WTC11 (cell line): ENCODE measurements at regions not wholly inside any gene's neighbourhood (a gene's known extent, or its start where the extent isn't known, plus 50 kb on each side); places are given as distances from the start of the nearest gene placed in this dataset.

Experiments
- CREB1 ChIP-seq: sonication (generic); formaldehyde crosslinking; IDR thresholded peaks from 2 replicates; pipeline ENCODE4 v1.8.0; 2023; ENCODE audit warnings: mild to moderate bottlenecking, missing genetic modification reagents
- MYBL2 ChIP-seq: sonication (generic); formaldehyde crosslinking; IDR thresholded peaks from 2 replicates; pipeline ENCODE4 v1.8.1; 2023; ENCODE audit warnings: mild to moderate bottlenecking, moderate library complexity, missing genetic modification reagents
- TP53 ChIP-seq: sonication (generic); formaldehyde crosslinking; IDR thresholded peaks from 2 replicates; pipeline ENCODE4 v1.8.1; 2023; ENCODE audit warnings: mild to moderate bottlenecking, missing genetic modification reagents
- ZNF423 ChIP-seq: fragments of 250-450 bp; sonication (Bioruptor Pico); IDR thresholded peaks from 2 replicates; pipeline ENCODE4 v2.1.2; 2022; ENCODE audit warnings: mild to moderate bottlenecking, moderate library complexity
- TF ChIP-seq, protein P1 (sequence below): fragments of 200-600 bp; IDR thresholded peaks from 2 replicates; pipeline ENCODE4 v1.8.0; 2022; ENCODE audit warnings: antibody characterized with exemption
- TF ChIP-seq, protein P2 (sequence below): sonication (generic); formaldehyde crosslinking; IDR thresholded peaks from 2 replicates; pipeline ENCODE4 v1.8.0; 2023; ENCODE audit warnings: missing genetic modification reagents, mild to moderate bottlenecking, borderline replicate concordance
- TF ChIP-seq, protein P3 (sequence below): sonication (generic); formaldehyde crosslinking; IDR thresholded peaks from 2 replicates; pipeline ENCODE4 v1.8.0; 2022; ENCODE audit warnings: mild to moderate bottlenecking, missing genetic modification reagents
- TF ChIP-seq, protein P4 (sequence below): sonication (generic); formaldehyde crosslinking; IDR thresholded peaks from 2 replicates; pipeline ENCODE4 v1.8.1; 2023; ENCODE audit warnings: mild to moderate bottlenecking, moderate library complexity, missing genetic modification reagents

DNA sequence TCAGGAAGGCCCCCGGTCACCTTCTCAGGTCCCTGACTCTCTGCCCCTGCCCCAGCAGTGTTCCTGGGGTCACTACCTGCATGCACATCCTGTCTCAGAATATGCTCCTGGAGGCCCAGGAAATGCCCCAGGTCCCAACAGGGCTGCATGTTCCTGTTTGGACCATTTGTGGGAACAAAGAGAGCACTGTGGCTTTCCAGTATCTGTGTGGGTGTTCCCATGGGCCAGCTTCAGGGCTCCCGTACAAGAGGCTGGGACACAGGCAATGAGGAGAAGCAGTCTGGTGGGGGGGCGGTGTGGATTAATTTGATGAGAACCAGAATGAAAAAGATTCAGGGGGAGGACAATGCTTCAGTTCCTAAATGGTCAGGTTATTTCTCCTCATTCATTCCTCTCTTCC is 61.5 kb upstream of the GGTLC1 start:
- TF ChIP-seq, protein P1, sequence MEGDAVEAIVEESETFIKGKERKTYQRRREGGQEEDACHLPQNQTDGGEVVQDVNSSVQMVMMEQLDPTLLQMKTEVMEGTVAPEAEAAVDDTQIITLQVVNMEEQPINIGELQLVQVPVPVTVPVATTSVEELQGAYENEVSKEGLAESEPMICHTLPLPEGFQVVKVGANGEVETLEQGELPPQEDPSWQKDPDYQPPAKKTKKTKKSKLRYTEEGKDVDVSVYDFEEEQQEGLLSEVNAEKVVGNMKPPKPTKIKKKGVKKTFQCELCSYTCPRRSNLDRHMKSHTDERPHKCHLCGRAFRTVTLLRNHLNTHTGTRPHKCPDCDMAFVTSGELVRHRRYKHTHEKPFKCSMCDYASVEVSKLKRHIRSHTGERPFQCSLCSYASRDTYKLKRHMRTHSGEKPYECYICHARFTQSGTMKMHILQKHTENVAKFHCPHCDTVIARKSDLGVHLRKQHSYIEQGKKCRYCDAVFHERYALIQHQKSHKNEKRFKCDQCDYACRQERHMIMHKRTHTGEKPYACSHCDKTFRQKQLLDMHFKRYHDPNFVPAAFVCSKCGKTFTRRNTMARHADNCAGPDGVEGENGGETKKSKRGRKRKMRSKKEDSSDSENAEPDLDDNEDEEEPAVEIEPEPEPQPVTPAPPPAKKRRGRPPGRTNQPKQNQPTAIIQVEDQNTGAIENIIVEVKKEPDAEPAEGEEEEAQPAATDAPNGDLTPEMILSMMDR = no peak
- TF ChIP-seq, protein P2, sequence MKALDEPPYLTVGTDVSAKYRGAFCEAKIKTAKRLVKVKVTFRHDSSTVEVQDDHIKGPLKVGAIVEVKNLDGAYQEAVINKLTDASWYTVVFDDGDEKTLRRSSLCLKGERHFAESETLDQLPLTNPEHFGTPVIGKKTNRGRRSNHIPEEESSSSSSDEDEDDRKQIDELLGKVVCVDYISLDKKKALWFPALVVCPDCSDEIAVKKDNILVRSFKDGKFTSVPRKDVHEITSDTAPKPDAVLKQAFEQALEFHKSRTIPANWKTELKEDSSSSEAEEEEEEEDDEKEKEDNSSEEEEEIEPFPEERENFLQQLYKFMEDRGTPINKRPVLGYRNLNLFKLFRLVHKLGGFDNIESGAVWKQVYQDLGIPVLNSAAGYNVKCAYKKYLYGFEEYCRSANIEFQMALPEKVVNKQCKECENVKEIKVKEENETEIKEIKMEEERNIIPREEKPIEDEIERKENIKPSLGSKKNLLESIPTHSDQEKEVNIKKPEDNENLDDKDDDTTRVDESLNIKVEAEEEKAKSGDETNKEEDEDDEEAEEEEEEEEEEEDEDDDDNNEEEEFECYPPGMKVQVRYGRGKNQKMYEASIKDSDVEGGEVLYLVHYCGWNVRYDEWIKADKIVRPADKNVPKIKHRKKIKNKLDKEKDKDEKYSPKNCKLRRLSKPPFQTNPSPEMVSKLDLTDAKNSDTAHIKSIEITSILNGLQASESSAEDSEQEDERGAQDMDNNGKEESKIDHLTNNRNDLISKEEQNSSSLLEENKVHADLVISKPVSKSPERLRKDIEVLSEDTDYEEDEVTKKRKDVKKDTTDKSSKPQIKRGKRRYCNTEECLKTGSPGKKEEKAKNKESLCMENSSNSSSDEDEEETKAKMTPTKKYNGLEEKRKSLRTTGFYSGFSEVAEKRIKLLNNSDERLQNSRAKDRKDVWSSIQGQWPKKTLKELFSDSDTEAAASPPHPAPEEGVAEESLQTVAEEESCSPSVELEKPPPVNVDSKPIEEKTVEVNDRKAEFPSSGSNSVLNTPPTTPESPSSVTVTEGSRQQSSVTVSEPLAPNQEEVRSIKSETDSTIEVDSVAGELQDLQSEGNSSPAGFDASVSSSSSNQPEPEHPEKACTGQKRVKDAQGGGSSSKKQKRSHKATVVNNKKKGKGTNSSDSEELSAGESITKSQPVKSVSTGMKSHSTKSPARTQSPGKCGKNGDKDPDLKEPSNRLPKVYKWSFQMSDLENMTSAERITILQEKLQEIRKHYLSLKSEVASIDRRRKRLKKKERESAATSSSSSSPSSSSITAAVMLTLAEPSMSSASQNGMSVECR (CRISPR knock-in tag) = no peak
- TF ChIP-seq, protein P3, sequence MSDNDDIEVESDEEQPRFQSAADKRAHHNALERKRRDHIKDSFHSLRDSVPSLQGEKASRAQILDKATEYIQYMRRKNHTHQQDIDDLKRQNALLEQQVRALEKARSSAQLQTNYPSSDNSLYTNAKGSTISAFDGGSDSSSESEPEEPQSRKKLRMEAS (CRISPR knock-in tag) = no peak
- TF ChIP-seq TP53 (CRISPR knock-in tag) = no peak
- TF ChIP-seq, protein P4, sequence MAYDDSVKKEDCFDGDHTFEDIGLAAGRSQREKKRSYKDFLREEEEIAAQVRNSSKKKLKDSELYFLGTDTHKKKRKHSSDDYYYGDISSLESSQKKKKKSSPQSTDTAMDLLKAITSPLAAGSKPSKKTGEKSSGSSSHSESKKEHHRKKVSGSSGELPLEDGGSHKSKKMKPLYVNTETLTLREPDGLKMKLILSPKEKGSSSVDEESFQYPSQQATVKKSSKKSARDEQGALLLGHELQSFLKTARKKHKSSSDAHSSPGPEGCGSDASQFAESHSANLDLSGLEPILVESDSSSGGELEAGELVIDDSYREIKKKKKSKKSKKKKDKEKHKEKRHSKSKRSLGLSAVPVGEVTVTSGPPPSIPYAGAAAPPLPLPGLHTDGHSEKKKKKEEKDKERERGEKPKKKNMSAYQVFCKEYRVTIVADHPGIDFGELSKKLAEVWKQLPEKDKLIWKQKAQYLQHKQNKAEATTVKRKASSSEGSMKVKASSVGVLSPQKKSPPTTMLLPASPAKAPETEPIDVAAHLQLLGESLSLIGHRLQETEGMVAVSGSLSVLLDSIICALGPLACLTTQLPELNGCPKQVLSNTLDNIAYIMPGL (CRISPR knock-in tag) = no peak
- TF ChIP-seq ZNF423 (CRISPR knock-in tag) = no peak
- TF ChIP-seq CREB1 (CRISPR knock-in tag) = no peak
- TF ChIP-seq MYBL2 (CRISPR knock-in tag) = no peak
